GM23338 (cell line): ENCODE measurements at regions not wholly inside any gene's neighbourhood (a gene's known extent, or its start where the extent isn't known, plus 50 kb on each side); places are given as distances from the start of the nearest gene placed in this dataset.

ENCODE experiments used
- ATAC-seq: fragments of 200-7000 bp; cut with Tn5 transposase; 3 replicates; pipeline ENCODE4 v1.9.1; 2020
- DNase-seq: peaks from one replicate; pipeline ENCODE4 v3.0.0-alpha.2; 2015; ENCODE audit warnings: low spot score
- H2AFZ ChIP-seq: fragments of 200-600 bp; sonication (generic); 2 replicates; pipeline ENCODE4 v1.8.0; 2016; ENCODE audit warnings: antibody characterized with exemption, mild to moderate bottlenecking, moderate library complexity
- H3F3A ChIP-seq: fragments of 200-600 bp; sonication (generic); replicated peaks from 2 replicates; pipeline ENCODE4 v1.8.0; 2017; ENCODE audit warnings: antibody characterized with exemption, mixed run types, low read depth
- H3K27ac ChIP-seq: fragments of 200-600 bp; sonication (generic); 2 replicates; pipeline ENCODE4 v1.6.1; 2016; ENCODE audit warnings: low read depth
- H3K27me3 ChIP-seq: fragments of 200-600 bp; sonication (generic); 2 replicates; pipeline ENCODE4 v1.8.0; 2016; ENCODE audit warnings: mild to moderate bottlenecking, mixed run types, moderate library complexity; ENCODE audit not compliant: insufficient read depth
- H3K36me3 ChIP-seq: fragments of 200-600 bp; sonication (generic); 2 replicates; pipeline ENCODE4 v1.8.0; 2016; ENCODE audit warnings: mild to moderate bottlenecking; ENCODE audit not compliant: insufficient read depth
- H3K4me1 ChIP-seq: fragments of 200-600 bp; sonication (generic); 2 replicates; pipeline ENCODE4 v1.8.0; 2016; ENCODE audit warnings: mild to moderate bottlenecking, moderate library complexity; ENCODE audit not compliant: insufficient read depth
- H3K4me2 ChIP-seq: fragments of 200-600 bp; sonication (generic); 2 replicates; pipeline ENCODE4 v1.7.1; 2017; ENCODE audit warnings: mixed run types
- H3K4me3 ChIP-seq: fragments of 200-600 bp; sonication (generic); 2 replicates; pipeline ENCODE4 v1.6.1; 2016; ENCODE audit warnings: mixed run types
- H3K79me2 ChIP-seq: fragments of 200-600 bp; sonication (generic); replicated peaks from 2 replicates; pipeline ENCODE4 v1.8.0; 2017; ENCODE audit warnings: mild to moderate bottlenecking; ENCODE audit not compliant: insufficient read depth
- H3K9me2 ChIP-seq: fragments of 200-600 bp; sonication (generic); 2 replicates; pipeline ENCODE4 v1.8.0; 2017; ENCODE audit not compliant: insufficient read depth
- H4K20me1 ChIP-seq: fragments of 200-600 bp; sonication (generic); replicated peaks from 2 replicates; pipeline ENCODE4 v1.8.0; 2017; ENCODE audit warnings: mild to moderate bottlenecking; ENCODE audit not compliant: insufficient read depth
- H3K27ac Mint-ChIP-seq: 2 replicates; pipeline ENCODE4 v1.8.0; 2020; ENCODE audit warnings: inconsistent platforms, mild to moderate bottlenecking, moderate library complexity, mixed read lengths
- H3K27me3 Mint-ChIP-seq: 3 replicates; pipeline ENCODE4 v1.8.0; 2022; ENCODE audit warnings: low read depth, mild to moderate bottlenecking, moderate library complexity, mixed read lengths, inconsistent platforms; ENCODE audit not compliant: insufficient read depth, poor library complexity
- H3K36me3 Mint-ChIP-seq: 3 replicates; pipeline ENCODE4 v1.8.0; 2021; ENCODE audit warnings: low read depth, mild to moderate bottlenecking, inconsistent platforms, moderate library complexity, mixed read lengths
- H3K4me1 Mint-ChIP-seq: 3 replicates; pipeline ENCODE4 v1.8.0; 2020; ENCODE audit warnings: mild to moderate bottlenecking, inconsistent platforms, mixed read lengths
- H3K4me3 Mint-ChIP-seq: 3 replicates; pipeline ENCODE4 v1.8.0; 2021; ENCODE audit warnings: moderate library complexity, mild to moderate bottlenecking, inconsistent platforms, mixed read lengths
- H3K9me3 Mint-ChIP-seq: 3 replicates; pipeline ENCODE4 v1.8.0; 2020; ENCODE audit warnings: moderate library complexity, mild to moderate bottlenecking, inconsistent platforms, mixed read lengths
- CREB1 ChIP-seq: fragments of 250-450 bp; sonication (Bioruptor Pico); IDR thresholded peaks from 2 replicates; pipeline ENCODE4 v1.5.0; 2020; ENCODE audit warnings: low read depth, mild to moderate bottlenecking, moderate library complexity
- EZH2phosphoT487 ChIP-seq: fragments of 200-600 bp; sonication (generic); IDR thresholded peaks from one replicate; pipeline ENCODE4 v1.8.1; 2018; ENCODE audit warnings: antibody characterized with exemption; ENCODE audit not compliant: unreplicated experiment
- JUNB ChIP-seq: IDR thresholded peaks from one replicate; pipeline ENCODE4 v1.6.1; 2016; ENCODE audit warnings: antibody characterized with exemption; ENCODE audit not compliant: unreplicated experiment
- TF ChIP-seq, protein P1 (sequence below): fragments of 250-450 bp; sonication (Bioruptor Pico); IDR thresholded peaks from 2 replicates; pipeline ENCODE4 v1.5.0; 2020; ENCODE audit warnings: mild to moderate bottlenecking, moderate library complexity
- TF ChIP-seq, protein P2 (sequence below), 2 experiments: fragments of 200-600 bp in 1 of 2; sonication (generic) in 1 of 2; conservative IDR thresholded peaks; 2 replicates each; pipeline versions ENCODE4 v1.5.1 to v1.6.1; 2016 to 2017; ENCODE audit warnings: antibody characterized with exemption in 2 of 2, low read depth in 2 of 2, mild to moderate bottlenecking in 2 of 2, moderate library complexity in 1 of 2

DNA sequence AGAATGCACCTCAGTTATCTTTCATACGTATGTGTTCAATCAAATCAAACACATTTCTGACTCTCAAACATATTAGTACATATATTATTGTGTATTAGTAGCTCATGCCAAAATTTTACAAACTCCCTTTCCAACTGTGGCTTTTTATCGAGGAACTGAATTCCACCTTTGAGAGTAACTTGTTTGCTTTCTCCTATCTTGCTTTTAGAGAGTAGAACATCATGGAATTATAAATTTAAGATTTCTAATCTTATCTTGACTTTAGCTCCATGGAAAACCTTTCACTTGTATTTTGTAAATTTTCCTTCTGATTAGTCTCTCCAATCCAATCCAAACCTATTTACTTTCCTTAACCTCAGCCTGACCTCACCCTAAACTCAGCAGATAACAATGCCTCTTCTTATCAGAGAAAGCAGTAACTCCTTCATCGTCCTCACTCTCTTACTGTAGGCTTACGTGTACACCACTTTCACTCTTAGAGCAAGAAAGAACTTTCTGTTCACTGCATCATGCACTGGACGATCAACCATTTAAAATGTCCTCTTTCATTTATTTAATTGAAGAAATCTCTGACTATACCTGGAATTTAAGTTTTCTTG, 164.5 kb downstream of the TMTC3 start:
- no peaks in the 10 kb centered on the region for H3K36me3 ChIP-seq
- ATAC-seq: no peak
- no peaks in the 10 kb centered on the region for H4K20me1 ChIP-seq
- Mint-ChIP-seq H3K27ac (no peak overlapping the region), H3K27me3 (no peaks in the 10 kb centered on the region), H3K4me1 (no peaks in the 10 kb centered on the region), H3K36me3 (no peaks in the 10 kb centered on the region), H3K9me3 (no peaks in the 10 kb centered on the region), H3K4me3 (no peak overlapping the region)
- TF ChIP-seq, protein P1, sequence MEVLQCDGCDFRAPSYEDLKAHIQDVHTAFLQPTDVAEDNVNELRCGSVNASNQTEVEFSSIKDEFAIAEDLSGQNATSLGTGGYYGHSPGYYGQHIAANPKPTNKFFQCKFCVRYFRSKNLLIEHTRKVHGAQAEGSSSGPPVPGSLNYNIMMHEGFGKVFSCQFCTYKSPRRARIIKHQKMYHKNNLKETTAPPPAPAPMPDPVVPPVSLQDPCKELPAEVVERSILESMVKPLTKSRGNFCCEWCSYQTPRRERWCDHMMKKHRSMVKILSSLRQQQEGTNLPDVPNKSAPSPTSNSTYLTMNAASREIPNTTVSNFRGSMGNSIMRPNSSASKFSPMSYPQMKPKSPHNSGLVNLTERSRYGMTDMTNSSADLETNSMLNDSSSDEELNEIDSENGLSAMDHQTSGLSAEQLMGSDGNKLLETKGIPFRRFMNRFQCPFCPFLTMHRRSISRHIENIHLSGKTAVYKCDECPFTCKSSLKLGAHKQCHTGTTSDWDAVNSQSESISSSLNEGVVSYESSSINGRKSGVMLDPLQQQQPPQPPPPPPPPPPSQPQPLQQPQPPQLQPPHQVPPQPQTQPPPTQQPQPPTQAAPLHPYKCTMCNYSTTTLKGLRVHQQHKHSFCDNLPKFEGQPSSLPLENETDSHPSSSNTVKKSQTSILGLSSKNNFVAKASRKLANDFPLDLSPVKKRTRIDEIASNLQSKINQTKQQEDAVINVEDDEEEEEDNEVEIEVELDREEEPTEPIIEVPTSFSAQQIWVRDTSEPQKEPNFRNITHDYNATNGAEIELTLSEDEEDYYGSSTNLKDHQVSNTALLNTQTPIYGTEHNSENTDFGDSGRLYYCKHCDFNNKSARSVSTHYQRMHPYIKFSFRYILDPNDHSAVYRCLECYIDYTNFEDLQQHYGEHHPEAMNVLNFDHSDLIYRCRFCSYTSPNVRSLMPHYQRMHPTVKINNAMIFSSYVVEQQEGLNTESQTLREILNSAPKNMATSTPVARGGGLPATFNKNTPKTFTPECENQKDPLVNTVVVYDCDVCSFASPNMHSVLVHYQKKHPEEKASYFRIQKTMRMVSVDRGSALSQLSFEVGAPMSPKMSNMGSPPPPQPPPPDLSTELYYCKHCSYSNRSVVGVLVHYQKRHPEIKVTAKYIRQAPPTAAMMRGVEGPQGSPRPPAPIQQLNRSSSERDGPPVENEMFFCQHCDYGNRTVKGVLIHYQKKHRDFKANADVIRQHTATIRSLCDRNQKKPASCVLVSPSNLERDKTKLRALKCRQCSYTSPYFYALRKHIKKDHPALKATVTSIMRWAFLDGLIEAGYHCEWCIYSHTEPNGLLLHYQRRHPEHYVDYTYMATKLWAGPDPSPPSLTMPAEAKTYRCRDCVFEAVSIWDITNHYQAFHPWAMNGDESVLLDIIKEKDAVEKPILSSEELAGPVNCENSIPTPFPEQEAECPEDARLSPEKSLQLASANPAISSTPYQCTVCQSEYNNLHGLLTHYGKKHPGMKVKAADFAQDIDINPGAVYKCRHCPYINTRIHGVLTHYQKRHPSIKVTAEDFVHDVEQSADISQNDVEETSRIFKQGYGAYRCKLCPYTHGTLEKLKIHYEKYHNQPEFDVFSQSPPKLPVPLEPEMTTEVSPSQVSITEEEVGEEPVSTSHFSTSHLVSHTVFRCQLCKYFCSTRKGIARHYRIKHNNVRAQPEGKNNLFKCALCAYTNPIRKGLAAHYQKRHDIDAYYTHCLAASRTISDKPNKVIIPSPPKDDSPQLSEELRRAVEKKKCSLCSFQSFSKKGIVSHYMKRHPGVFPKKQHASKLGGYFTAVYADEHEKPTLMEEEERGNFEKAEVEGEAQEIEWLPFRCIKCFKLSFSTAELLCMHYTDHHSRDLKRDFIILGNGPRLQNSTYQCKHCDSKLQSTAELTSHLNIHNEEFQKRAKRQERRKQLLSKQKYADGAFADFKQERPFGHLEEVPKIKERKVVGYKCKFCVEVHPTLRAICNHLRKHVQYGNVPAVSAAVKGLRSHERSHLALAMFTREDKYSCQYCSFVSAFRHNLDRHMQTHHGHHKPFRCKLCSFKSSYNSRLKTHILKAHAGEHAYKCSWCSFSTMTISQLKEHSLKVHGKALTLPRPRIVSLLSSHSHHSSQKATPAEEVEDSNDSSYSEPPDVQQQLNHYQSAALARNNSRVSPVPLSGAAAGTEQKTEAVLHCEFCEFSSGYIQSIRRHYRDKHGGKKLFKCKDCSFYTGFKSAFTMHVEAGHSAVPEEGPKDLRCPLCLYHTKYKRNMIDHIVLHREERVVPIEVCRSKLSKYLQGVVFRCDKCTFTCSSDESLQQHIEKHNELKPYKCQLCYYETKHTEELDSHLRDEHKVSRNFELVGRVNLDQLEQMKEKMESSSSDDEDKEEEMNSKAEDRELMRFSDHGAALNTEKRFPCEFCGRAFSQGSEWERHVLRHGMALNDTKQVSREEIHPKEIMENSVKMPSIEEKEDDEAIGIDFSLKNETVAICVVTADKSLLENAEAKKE (CRISPR knock-in tag): no peak
- TF ChIP-seq EZH2phosphoT487 (no peak), CREB1 (no peak)
- H3K79me2 ChIP-seq: no peaks in the 10 kb centered on the region
- no peak overlapping the region for H3K4me2 ChIP-seq
- no peaks in the 10 kb centered on the region for H3K4me1 ChIP-seq
- no peak overlapping the region for H3K4me3 ChIP-seq
- H3K9me2 ChIP-seq: no peaks in the 10 kb centered on the region
- no peaks in the 10 kb centered on the region for H3F3A ChIP-seq
- H2AFZ ChIP-seq: no peak overlapping the region
- H3K27me3 ChIP-seq: no peaks in the 10 kb centered on the region
- H3K27ac ChIP-seq: no peak overlapping the region
- DNase-seq: no peak

DNA sequence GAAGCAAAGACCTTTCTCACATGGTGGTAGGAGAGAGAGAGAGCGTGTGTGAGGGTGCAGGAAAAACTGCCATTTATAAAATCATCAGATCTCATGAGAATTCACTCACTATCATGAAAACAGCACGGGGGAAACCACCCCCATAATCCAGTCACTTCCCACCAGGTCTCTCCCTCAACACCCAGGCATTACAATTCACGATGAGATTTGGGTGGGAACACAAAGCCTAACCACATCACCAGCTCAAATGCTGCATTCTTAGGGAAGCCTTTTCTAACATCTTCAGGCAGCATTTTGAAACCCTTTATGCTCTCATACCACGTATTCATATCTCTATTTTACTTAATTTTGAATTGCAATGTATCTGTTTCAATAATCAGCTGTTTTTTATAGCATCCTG, 165.9 kb downstream of the TMTC3 start:
- Histone ChIP-seq H3K79me2 (no peaks in the 10 kb centered on the region), H3F3A (no peaks in the 10 kb centered on the region), H3K27me3 (no peaks in the 10 kb centered on the region), H4K20me1 (no peaks in the 10 kb centered on the region), H2AFZ (no peak overlapping the region), H3K9me2 (no peaks in the 10 kb centered on the region), H3K4me3 (no peak overlapping the region), H3K4me2 (no peak overlapping the region), H3K27ac (no peak overlapping the region), H3K36me3 (no peaks in the 10 kb centered on the region), H3K4me1 (no peaks in the 10 kb centered on the region)
- TF ChIP-seq, protein P2, sequence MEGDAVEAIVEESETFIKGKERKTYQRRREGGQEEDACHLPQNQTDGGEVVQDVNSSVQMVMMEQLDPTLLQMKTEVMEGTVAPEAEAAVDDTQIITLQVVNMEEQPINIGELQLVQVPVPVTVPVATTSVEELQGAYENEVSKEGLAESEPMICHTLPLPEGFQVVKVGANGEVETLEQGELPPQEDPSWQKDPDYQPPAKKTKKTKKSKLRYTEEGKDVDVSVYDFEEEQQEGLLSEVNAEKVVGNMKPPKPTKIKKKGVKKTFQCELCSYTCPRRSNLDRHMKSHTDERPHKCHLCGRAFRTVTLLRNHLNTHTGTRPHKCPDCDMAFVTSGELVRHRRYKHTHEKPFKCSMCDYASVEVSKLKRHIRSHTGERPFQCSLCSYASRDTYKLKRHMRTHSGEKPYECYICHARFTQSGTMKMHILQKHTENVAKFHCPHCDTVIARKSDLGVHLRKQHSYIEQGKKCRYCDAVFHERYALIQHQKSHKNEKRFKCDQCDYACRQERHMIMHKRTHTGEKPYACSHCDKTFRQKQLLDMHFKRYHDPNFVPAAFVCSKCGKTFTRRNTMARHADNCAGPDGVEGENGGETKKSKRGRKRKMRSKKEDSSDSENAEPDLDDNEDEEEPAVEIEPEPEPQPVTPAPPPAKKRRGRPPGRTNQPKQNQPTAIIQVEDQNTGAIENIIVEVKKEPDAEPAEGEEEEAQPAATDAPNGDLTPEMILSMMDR (conservative IDR thresholded peaks at IDR 0.05; ENCODE audit: low read depth in 2 of 2): no peak
- TF ChIP-seq JUNB: no peak
- DNase-seq (no peak), ATAC-seq (no peak)
- Mint-ChIP-seq H3K4me1 (no peaks in the 10 kb centered on the region), H3K4me3 (no peak overlapping the region), H3K36me3 (no peaks in the 10 kb centered on the region), H3K27me3 (no peaks in the 10 kb centered on the region), H3K9me3 (no peaks in the 10 kb centered on the region), H3K27ac (no peak overlapping the region; the same call in 1 of the 2 replicates)
